T-cell (primary cell): ENCODE measurements at regions not wholly inside any gene's neighbourhood (a gene's known extent, or its start where the extent isn't known, plus 50 kb on each side); places are given as distances from the start of the nearest gene placed in this dataset.

ENCODE experiments used
- ATAC-seq, 4 experiments: fragments of 200-7000 bp in 3 of 4; fragments of 150-1000 bp in 1 of 4; cut with Tn5 transposase; replicated peaks in 1 of 4; 1 replicate in 3 of 4; 2 replicates in 1 of 4; pipeline ENCODE4 v1.10.0; 2021; ENCODE audit warnings: moderate library complexity in 3 of 4, mild to moderate bottlenecking in 2 of 4, moderate number of reproducible peaks in 1 of 4
- CTCF ChIA-PET, 2 donors: fragments of 300-600 bp; sonication (Branson Sonifier 250); formaldehyde crosslinking; loops; one replicate each; lab custom pipeline; 2022; ENCODE audit warnings: antibody characterized with exemption in 2 of 2; lab: Charles Lee
- POLR2A ChIA-PET, 2 donors: fragments of 300-600 bp; sonication (Branson Sonifier 250); formaldehyde crosslinking; loops; one replicate each; lab custom pipeline; 2022; ENCODE audit warnings: antibody characterized with exemption in 2 of 2; lab: Charles Lee
- DNase-seq, 35 experiments: peaks; one replicate each; pipeline versions ENCODE4 v3.0.0 to v3.0.0-alpha.2; 2013 to 2023
- H3K27ac ChIP-seq: one replicate; pipeline ENCODE4 v1.5.1; 2013; ENCODE audit warnings: low read length
- H3K27me3 ChIP-seq, 2 experiments: replicated peaks in 1 of 2; 1 replicate in 1 of 2; 2 replicates in 1 of 2; pipeline versions ENCODE4 v1.6.1 to v1.7.0; 2013; ENCODE audit warnings: low read length in 1 of 2, mixed read lengths in 1 of 2; ENCODE audit not compliant: control insufficient read depth in 2 of 2, insufficient read depth in 2 of 2; ENCODE audit errors: extremely low read depth in 1 of 2
- H3K36me3 ChIP-seq, 2 donors: 1 replicate in 1 of 2; 2 replicates in 1 of 2; pipeline versions ENCODE4 v1.6.1 to v1.7.0; 2013; ENCODE audit warnings: low read length in 1 of 2; ENCODE audit not compliant: control insufficient read depth in 2 of 2, insufficient read depth in 1 of 2; ENCODE audit errors: extremely low read depth in 1 of 2
- H3K4me1 ChIP-seq, 2 experiments: 1 replicate in 1 of 2; 2 replicates in 1 of 2; pipeline versions ENCODE4 v1.6.1 to v1.7.0; 2013; ENCODE audit warnings: low read length in 2 of 2, mixed read lengths in 1 of 2; ENCODE audit not compliant: insufficient read depth in 2 of 2, control insufficient read depth in 1 of 2; ENCODE audit errors: extremely low read depth in 1 of 2
- H3K4me3 ChIP-seq, 2 donors: 1 replicate in 1 of 2; 2 replicates in 1 of 2; pipeline versions ENCODE4 v1.5.1 to v1.7.0; 2013; ENCODE audit warnings: mild to moderate bottlenecking in 2 of 2, low read length in 1 of 2, moderate library complexity in 1 of 2; ENCODE audit not compliant: control insufficient read depth in 1 of 2; ENCODE audit errors: extremely low read depth in 1 of 2
- H3K9me3 ChIP-seq: 2 replicates; pipeline ENCODE4 v1.7.0; 2013
- H3K27ac Mint-ChIP-seq, 2 donors: one replicate each; pipeline ENCODE4 v1.8.0; 2020 to 2021; ENCODE audit warnings: mild to moderate bottlenecking in 2 of 2, mixed read lengths in 2 of 2
- H3K27me3 Mint-ChIP-seq, 2 donors: one replicate each; pipeline ENCODE4 v1.8.0; 2021 to 2022; ENCODE audit warnings: mixed read lengths in 2 of 2
- H3K36me3 Mint-ChIP-seq: one replicate; pipeline ENCODE4 v1.8.0; 2021; ENCODE audit warnings: mixed read lengths
- H3K4me1 Mint-ChIP-seq, 3 donors: one replicate each; pipeline ENCODE4 v1.8.0; 2020 to 2022; ENCODE audit warnings: mixed read lengths in 3 of 3, mild to moderate bottlenecking in 1 of 3
- H3K4me3 Mint-ChIP-seq, 3 donors: one replicate each; pipeline ENCODE4 v1.8.0; 2020 to 2022; ENCODE audit warnings: mild to moderate bottlenecking in 3 of 3, mixed read lengths in 3 of 3, moderate library complexity in 3 of 3
- H3K9me3 Mint-ChIP-seq, 3 donors: one replicate each; pipeline ENCODE4 v1.8.0; 2020 to 2022; ENCODE audit warnings: mixed read lengths in 3 of 3
- WGBS: methylation state at CpG from one replicate; pipeline ENCODE4 v1.1.5; 2013; ENCODE audit warnings: missing lambda C conversion rate; ENCODE audit not compliant: insufficient coverage; 5-methylcytosine and 5-hydroxymethylcytosine counted together

- DNase-seq: peak in 1 of 35 experiments; percentile 3
- 93% methylated on average over 27 of the region's 27 CpGs for WGBS
- no peaks in the 10 kb centered on the region for H3K4me1 ChIP-seq
- H3K4me3 ChIP-seq: no peak overlapping the region
- POLR2A ChIA-PET: interaction anchor here in 1 of 2 donors (0.6 kb wide), 1 partner anchor 726 kb away, joined by 3 read pairs; no protein-coding TSS in a partner anchor
- peaks cover 0 to 16% of the 10 kb centered on the region in 2 experiments for H3K27me3 ChIP-seq
- Mint-ChIP-seq H3K27ac (no peak overlapping the region), H3K4me3 (no peak overlapping the region), H3K4me1 (no peaks in the 10 kb centered on the region), H3K36me3 (no peaks in the 10 kb centered on the region), H3K27me3 (peaks cover 13 to 22% of the 10 kb centered on the region in 2 donors), H3K9me3 (no peaks in the 10 kb centered on the region)
- ATAC-seq: no peak
- CTCF ChIA-PET: no interaction called here
- H3K36me3 ChIP-seq: no peaks in the 10 kb centered on the region
- no peak overlapping the region for H3K27ac ChIP-seq
- no peaks in the 10 kb centered on the region for H3K9me3 ChIP-seq
Observed at GRCh38 chr6:169839029-169839481, 87.6 kb downstream of the ERMARD start.

GRCh38 chr6:169838346-169839028 is 87.1 kb downstream of the ERMARD start:
- no peaks in the 10 kb centered on the region for H3K36me3 Mint-ChIP-seq
- H3K9me3 ChIP-seq: no peaks in the 10 kb centered on the region
- CTCF ChIA-PET: no interaction called here
- H3K4me1 Mint-ChIP-seq: no peaks in the 10 kb centered on the region
- WGBS: 91% methylated on average over 21 of the region's 27 CpGs
- no peak for ATAC-seq
- H3K4me3 ChIP-seq: no peak overlapping the region
- peaks cover 16 to 27% of the 10 kb centered on the region in 2 donors for H3K27me3 Mint-ChIP-seq
- H3K27me3 ChIP-seq: peaks cover 0 to 17% of the 10 kb centered on the region in 2 experiments
- H3K4me1 ChIP-seq: no peaks in the 10 kb centered on the region
- H3K9me3 Mint-ChIP-seq: no peaks in the 10 kb centered on the region
- no peaks in the 10 kb centered on the region for H3K36me3 ChIP-seq
- POLR2A ChIA-PET: interaction anchor here in 1 of 2 donors (0.6 kb wide), 1 partner anchor 727 kb away, joined by 3 read pairs; no protein-coding TSS in a partner anchor
- DNase-seq: peak in 1 of 35 experiments; percentile 2
- no peak overlapping the region for H3K27ac ChIP-seq
- no peak overlapping the region for H3K4me3 Mint-ChIP-seq
- H3K27ac Mint-ChIP-seq: no peak overlapping the region

GRCh38 chr6:169837529-169838250 is 86.3 kb downstream of the ERMARD start:
- DNase-seq: no peak
- no peak for ATAC-seq
- no peaks in the 10 kb centered on the region for H3K9me3 ChIP-seq
- H3K4me1 Mint-ChIP-seq: no peaks in the 10 kb centered on the region
- ChIA-PET POLR2A (no interaction called here), CTCF (no interaction called here)
- peaks cover 23 to 29% of the 10 kb centered on the region in 2 donors for H3K27me3 Mint-ChIP-seq
- H3K27me3 ChIP-seq: peaks cover 0 to 17% of the 10 kb centered on the region in 2 experiments
- no peaks in the 10 kb centered on the region for H3K36me3 ChIP-seq
- H3K4me3 ChIP-seq: no peak overlapping the region
- H3K27ac Mint-ChIP-seq: no peak overlapping the region
- no peaks in the 10 kb centered on the region for H3K9me3 Mint-ChIP-seq
- no peak overlapping the region for H3K4me3 Mint-ChIP-seq
- WGBS: 85% methylated on average over 17 of the region's 17 CpGs
- no peaks in the 10 kb centered on the region for H3K4me1 ChIP-seq
- H3K27ac ChIP-seq: no peak overlapping the region
- H3K36me3 Mint-ChIP-seq: no peaks in the 10 kb centered on the region

- no peak for ATAC-seq
- ChIA-PET POLR2A (no interaction called here), CTCF (no interaction called here)
- H3K4me1 ChIP-seq: peaks cover 0 to 6% of the 10 kb centered on the region in 2 experiments
- 72% methylated on average over 4 of the region's 7 CpGs for WGBS
- H3K27ac Mint-ChIP-seq: no peak overlapping the region
- H3K36me3 Mint-ChIP-seq: no peaks in the 10 kb centered on the region
- peaks cover 0 to 2% (median 0%) of the 10 kb centered on the region in 3 donors for H3K4me1 Mint-ChIP-seq
- H3K27me3 ChIP-seq: peaks cover 0 to 36% of the 10 kb centered on the region in 2 experiments
- no peak overlapping the region for H3K4me3 Mint-ChIP-seq
- H3K27ac ChIP-seq: no peak overlapping the region
- H3K9me3 ChIP-seq: no peaks in the 10 kb centered on the region
- no peaks in the 10 kb centered on the region for H3K36me3 ChIP-seq
- no peak for DNase-seq
- H3K27me3 Mint-ChIP-seq: peaks cover 32 to 49% of the 10 kb centered on the region in 2 donors
- no peak overlapping the region for H3K4me3 ChIP-seq
- H3K9me3 Mint-ChIP-seq: no peaks in the 10 kb centered on the region
Observed at GRCh38 chr6:169833258-169833794, 81.9 kb downstream of the ERMARD start.

- CTCF ChIA-PET: interaction anchor here (0.5 to 2.1 kb wide), 13 partner anchors 26 to 699 kb away, joined by 3 to 16 read pairs (median 3); no protein-coding TSS in a partner anchor
- ATAC-seq: no peak
- peaks cover 0 to 2% (median 0%) of the 10 kb centered on the region in 3 donors for H3K4me1 Mint-ChIP-seq
Observed at GRCh38 chr6:169832247-169832948, 81.0 kb downstream of the ERMARD start.

More at GRCh38 chr6:169832247-169832948, 81.0 kb downstream of the ERMARD start:
- H3K4me1 ChIP-seq: peaks cover 0 to 6% of the 10 kb centered on the region in 2 experiments
- Mint-ChIP-seq H3K9me3 (no peaks in the 10 kb centered on the region), H3K4me3 (no peak overlapping the region), H3K27ac (no peak overlapping the region), H3K36me3 (no peaks in the 10 kb centered on the region), H3K27me3 (peaks cover 34 to 52% of the 10 kb centered on the region in 2 donors)
- H3K27me3 ChIP-seq: peaks cover 0 to 36% of the 10 kb centered on the region in 2 experiments
- H3K27ac ChIP-seq: no peak overlapping the region
- 57% methylated on average over 3 of the region's 4 CpGs for WGBS
- no peak overlapping the region for H3K4me3 ChIP-seq
- no peak for DNase-seq
- H3K9me3 ChIP-seq: no peaks in the 10 kb centered on the region
- no peaks in the 10 kb centered on the region for H3K36me3 ChIP-seq
- POLR2A ChIA-PET: no interaction called here
